ENCODE measurements at regions not wholly inside any gene's neighbourhood (a gene's known extent, or its start where the extent isn't known, plus 50 kb on each side); places are given as distances from the start of the nearest gene placed in this dataset.

DNA sequence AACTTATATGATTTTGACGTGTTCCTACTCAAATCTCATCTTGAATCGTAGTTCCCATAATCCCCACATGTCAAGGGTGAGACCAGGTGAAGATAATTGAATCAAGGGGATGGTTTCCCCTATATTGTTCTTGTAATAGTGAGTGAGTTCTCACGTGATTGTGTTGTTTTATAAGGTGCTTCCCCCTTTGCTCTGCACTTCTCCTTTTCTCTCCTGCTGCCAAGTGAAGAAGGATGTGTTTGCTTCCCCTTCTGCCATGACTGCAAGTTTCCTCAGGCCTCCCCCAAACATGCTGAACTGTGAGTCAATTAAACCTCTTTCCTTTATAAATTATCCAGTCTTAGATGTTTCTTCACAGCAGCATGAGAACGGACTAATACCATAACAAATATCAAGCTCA lies 83.2 kb downstream of the MANEA start:
- DNase-seq (ENCODE audit: low spot score) = no peak
- TF ChIP-seq, protein P1, sequence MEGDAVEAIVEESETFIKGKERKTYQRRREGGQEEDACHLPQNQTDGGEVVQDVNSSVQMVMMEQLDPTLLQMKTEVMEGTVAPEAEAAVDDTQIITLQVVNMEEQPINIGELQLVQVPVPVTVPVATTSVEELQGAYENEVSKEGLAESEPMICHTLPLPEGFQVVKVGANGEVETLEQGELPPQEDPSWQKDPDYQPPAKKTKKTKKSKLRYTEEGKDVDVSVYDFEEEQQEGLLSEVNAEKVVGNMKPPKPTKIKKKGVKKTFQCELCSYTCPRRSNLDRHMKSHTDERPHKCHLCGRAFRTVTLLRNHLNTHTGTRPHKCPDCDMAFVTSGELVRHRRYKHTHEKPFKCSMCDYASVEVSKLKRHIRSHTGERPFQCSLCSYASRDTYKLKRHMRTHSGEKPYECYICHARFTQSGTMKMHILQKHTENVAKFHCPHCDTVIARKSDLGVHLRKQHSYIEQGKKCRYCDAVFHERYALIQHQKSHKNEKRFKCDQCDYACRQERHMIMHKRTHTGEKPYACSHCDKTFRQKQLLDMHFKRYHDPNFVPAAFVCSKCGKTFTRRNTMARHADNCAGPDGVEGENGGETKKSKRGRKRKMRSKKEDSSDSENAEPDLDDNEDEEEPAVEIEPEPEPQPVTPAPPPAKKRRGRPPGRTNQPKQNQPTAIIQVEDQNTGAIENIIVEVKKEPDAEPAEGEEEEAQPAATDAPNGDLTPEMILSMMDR (IDR thresholded peaks at IDR 0.05; ENCODE audit: extremely low read depth, missing control alignments) = no peak

DNA sequence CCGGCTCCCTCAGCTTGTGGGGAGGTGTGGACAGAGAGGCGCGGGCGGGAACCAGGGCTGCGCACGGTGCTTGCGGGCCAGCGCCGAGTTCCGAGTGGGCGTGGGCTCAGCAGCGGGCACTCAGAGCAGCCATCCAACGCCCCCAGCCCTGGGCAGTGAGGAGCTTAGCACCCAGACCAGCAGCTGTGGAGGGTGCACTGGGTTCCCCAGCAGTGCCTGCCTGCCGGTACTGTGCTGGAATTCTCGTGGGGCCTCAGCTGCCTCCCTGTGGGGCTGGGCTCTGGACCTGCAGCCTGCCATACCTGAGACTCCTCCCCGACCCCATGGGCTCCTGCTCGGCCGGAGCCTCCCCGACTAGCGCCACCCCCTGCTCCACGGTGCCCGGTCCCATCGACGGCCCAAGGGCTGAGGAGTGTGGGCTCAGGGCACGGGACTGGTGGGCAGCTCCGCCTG lies 92.7 kb downstream of the MANEA start:
- TF ChIP-seq, protein P1 (IDR thresholded peaks at IDR 0.05; ENCODE audit: extremely low read depth, missing control alignments) = no peak
- no peak for DNase-seq (ENCODE audit: low spot score)

DNA sequence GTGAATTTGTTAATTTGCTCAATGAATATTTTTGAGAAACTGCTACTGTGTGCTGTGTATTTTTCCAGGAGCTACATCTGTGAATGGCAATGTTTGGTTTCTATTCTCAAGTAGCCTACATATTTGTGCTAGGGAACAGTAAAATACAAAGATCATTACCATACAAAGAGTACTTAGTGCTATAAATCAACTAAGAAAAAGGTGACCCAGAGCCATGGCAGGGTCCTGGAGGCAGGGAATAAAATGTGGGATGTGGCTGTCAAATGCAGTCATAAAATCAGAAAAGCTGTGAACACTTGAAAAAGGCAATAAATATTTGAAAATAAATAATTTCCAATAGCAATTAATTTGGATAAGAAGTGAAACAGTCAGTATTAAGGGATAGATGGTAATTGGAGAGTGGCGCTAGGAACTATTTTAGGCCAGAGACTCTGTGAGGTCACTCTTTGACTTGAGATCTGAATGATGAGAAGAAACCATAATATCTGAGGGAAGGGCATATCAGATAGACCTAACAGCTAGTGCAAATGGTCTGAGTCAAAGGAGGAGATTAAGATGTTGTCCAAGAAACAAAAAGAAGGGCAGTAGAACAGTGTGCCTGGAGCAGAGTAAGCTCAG lies 98.8 kb downstream of the MANEA start:
- DNase-seq (ENCODE audit: low spot score) = no peak
- TF ChIP-seq, protein P1 (IDR thresholded peaks at IDR 0.05; ENCODE audit: extremely low read depth, missing control alignments) = no peak

DNA sequence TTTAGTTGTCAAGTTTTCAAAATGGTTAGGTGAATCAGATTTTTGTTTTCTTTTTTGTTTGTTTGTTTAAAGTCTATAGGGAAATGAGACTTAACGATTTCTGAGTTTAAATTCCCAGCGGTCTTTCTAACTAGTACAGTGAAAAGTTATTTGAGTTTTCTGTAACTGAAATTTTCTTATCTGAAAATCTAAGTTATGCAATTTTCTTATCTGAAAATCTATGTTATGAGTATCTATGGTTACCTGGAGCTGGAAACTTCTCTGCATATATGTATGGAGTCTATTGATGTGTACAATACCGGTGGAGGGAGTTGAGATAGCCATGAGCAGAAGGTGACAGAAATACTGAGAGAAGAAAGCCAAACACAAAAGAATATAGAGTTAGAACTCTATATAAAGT lies 102.6 kb downstream of the MANEA start:
- no peak for DNase-seq (ENCODE audit: low spot score)
- TF ChIP-seq, protein P1 (IDR thresholded peaks at IDR 0.05; ENCODE audit: extremely low read depth, missing control alignments) = no peak

DNA sequence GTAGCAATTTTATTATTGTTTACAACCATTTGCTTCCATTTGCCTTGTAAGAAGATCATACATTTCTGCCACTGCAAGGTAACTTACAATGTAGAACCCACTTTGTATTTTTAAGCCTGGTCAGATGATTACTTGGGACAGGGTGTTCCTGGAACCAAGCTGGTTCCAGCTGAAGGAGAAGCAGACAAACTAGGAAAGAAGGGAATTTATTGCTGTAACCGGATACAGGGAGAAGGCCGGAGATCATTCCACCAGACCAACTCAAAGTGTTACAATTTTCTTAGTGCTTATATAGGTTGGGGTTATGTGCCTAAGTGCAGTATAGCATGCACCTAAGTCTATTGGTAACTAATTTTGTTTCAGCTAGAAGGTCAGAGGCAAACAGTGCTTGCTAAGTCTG lies 104.4 kb downstream of the MANEA start:
- DNase-seq (ENCODE audit: low spot score) = no peak
- TF ChIP-seq, protein P1 (IDR thresholded peaks at IDR 0.05; ENCODE audit: extremely low read depth, missing control alignments) = no peak

DNA sequence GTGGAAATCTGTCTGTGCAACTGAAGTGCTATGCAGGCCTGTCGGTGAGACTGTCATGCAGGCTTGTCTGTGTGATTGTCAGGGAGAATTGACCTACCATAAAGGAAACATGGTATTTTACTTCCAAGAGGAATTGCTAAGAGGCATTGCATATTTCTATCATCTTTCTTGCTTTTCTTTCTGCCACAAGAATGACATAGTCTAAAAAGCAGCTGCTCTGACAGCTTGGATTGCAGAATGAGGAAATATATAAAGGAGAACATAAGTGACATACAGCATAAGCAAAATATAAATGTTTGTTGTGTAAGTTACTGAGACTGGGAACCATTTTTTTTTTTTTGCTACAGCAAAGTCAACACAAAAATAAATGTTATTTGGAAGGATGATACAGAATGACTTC lies 105.1 kb downstream of the MANEA start:
- TF ChIP-seq, protein P1 (IDR thresholded peaks at IDR 0.05; ENCODE audit: extremely low read depth, missing control alignments) = no peak
- no peak for DNase-seq (ENCODE audit: low spot score)

DNA sequence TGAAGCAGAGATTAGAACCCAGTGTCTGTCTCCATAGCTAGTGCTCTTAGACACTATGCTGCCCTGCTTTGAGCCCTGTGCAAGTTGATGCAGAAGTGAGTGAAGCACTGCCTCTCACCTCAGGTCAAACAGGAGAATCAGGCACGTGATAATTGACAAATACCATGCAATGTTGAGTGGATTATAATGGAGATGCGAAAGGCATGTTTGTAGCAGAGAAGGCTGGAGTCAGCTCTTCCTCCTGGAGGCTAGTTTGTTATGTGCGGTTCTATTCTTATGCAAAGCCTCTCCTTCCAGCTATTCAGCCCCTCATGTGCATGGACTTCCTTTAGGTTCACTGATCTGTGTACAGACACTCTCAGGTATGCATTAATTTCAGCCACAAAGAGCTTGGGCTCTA lies 108.5 kb downstream of the MANEA start:
- DNase-seq (ENCODE audit: low spot score) = no peak
- TF ChIP-seq, protein P1 (IDR thresholded peaks at IDR 0.05; ENCODE audit: extremely low read depth, missing control alignments) = no peak

Data from GM20000 (cell line).